Stomach (tissue), 4 donors: ENCODE measurements at regions not wholly inside any gene's neighbourhood (a gene's known extent, or its start where the extent isn't known, plus 50 kb on each side); places are given as distances from the start of the nearest gene placed in this dataset.

ENCODE experiments used
- EP300 ChIP-seq: sonication (generic); formaldehyde crosslinking; IDR thresholded peaks from one replicate; pipeline ENCODE4 v1.6.1; 2017; ENCODE audit warnings: antibody characterized with exemption
- POLR2A ChIP-seq, 4 donors: fragments of 450-650 bp; IDR thresholded peaks; one replicate each; pipeline ENCODE4 v1.6.1; 2016; ENCODE audit warnings: antibody characterized with exemption in 4 of 4, control low read depth in 2 of 4, mild to moderate bottlenecking in 1 of 4, moderate library complexity in 1 of 4

GRCh38 chr1:90346349-90346748, 351.4 kb downstream of the ZNF326 start:
- TF ChIP-seq POLR2A (IDR thresholded peaks at IDR 0.05) (no peak), EP300 (no peak)
